Effector CD8-positive, alpha-beta T cell (primary cell): ENCODE measurements at regions not wholly inside any gene's neighbourhood (a gene's known extent, or its start where the extent isn't known, plus 50 kb on each side); places are given as distances from the start of the nearest gene placed in this dataset.

ENCODE experiments used
- DNase-seq: peaks from one replicate; lab custom pipeline; 2025; lab: John Stamatoyannopoulos, UW

DNA sequence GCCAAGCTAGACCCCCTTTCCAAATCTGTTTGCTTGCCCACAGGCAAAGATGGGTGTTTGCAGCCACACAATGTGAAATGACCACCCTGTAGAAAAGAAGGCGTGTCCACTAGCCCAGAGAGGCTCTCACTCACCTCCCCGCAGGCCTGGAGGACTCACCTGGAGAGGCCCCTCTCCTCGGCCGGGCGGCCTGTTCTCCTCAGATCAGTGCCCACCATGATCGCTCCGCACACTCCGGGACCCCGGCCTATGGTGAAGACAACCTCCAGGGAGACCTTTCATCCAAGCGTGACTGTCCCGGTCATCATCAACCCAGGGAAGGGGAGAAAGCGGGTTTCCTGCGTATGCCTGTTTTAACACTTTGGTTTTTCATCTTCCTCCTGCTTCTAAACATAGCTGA, 328.7 kb upstream of the SALL3 start:
- no peak for DNase-seq

DNA sequence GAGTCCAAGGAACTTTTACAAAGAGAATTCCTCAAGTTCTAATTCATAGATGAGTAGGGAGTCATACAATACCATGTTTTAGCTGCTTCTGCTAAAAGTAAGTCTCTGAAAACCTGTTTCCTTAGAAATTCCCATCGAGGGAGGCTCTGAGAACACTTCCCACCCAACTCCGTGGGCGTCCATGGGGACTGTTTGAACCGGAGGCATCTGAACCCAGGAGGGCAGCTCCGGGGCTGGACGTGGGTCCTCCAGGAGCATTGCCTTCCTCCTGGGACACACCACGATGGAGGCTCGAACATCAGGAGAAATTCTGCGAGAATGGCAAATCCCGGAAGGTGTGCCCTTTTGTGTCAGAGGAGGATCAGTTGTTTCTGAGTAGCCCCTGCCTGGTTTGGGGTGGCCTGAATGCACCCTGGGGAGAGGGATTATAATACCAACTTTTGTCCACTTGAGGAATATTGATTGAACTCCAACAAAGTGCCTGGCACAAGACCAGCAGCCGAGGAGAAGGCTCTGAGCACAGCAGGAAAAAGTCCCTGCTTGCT, 327.5 kb upstream of the SALL3 start:
- no peak for DNase-seq

DNA sequence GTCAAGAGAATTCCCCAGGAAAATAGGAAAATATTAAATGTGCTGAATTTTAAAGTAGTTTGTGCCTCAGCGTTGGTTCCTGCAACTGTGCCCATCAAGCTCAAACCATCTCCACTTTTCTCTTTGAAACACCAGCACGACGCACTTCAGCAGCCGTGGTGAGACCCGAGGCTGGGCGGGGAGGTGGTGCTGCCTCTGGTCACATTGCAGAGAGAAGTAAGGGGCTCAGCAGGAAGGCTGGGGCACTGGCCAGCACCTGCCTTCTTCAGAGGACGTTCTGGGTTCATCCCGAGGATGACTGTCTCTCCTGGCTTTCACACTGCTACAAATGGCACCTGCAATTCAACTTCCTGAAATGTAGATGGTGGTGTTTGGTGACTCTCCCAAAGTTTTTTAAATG, 323.7 kb upstream of the SALL3 start:
- DNase-seq = no peak

DNA sequence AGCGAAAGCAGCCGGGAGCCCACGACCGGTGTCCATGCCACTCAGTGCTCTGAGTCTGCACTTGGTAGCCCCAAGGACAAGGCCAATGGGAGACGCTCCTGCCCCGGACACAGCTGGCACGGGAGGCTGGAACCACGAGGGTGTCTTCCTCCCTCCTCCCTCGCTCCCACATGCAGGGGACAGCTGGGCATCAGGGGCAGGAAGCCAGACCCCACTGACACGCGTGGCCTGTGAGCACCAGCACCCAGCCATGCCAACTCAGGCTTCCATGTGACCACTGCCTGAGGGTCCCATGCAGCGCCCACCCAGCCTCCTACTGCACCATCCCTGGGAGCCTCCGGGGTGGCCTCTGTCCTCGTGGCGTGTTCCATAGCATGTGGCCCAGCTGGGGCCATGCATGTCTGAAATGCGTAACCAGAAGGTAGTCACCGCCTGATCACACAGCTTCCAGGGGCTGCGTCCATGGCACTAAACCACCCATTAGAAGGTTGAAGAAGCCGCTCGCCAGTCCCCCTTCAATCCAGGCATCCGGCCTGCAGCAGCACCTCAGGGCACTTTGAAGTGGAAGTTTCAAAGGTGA, 323.2 kb upstream of the SALL3 start:
- no peak for DNase-seq

DNA sequence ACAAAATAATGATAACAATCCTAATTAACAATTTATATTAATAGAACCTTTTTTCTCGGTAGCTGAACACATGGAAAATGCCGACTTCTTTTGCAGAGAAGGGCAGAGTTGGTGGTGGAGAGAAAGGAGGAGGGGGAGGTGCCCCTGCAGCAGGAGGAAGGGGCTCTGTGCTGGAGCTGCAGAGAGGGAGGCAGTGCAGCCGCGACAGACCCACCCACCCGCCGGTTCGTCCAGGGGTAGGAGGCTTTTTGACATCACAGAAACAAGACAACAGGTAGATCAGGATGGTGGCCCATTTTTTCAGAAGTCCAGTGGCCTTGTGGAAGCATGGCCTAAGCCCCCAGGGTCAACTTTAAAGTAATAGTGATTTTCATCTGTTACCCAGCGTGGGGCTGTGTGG, 321.1 kb upstream of the SALL3 start:
- DNase-seq = no peak

DNA sequence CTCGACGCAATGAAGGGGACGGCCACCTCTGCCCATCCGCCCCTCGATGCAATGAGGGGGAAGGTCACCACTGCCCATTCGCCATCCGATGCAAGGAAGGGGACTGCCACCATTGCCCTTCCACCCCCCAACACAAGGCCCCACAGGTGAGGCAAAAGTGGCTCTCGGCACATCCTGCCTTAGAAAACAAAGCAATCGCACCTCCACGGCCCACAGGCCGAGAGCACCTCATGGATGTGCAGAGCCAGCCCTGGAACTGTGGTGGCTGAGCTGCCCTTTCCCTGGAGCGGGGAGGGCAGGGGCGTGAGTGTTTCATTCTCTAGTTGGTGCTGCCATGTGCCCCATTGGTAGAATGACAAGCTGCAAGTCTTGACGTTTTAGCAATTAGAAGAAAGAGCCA, 320.6 kb upstream of the SALL3 start:
- DNase-seq = no peak

- DNase-seq = no peak
Observed at GRCh38 chr18:78659748-78660147, 319.9 kb upstream of the SALL3 start.

- no peak for DNase-seq
Observed at GRCh38 chr18:78660311-78660710, 319.3 kb upstream of the SALL3 start.

DNA sequence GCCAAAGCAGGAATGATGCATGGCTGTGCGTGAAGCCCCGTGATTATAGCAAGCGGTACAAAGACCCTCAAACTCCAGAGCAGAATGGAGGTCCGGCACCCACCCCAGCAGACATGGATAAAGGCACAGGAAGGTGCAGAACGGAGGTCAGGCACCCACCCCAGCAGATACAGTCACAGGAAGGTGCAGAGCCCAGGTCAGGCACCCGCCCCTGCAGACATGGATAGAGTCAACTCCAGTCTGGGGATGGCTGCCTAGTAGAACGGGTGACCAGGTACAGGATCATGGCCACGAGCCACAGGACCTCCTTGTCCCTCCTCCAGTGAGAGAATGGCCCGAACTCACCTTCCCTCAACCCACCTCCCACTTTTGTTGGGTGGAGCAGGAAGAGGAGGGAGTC, 318.3 kb upstream of the SALL3 start:
- no peak for DNase-seq

DNA sequence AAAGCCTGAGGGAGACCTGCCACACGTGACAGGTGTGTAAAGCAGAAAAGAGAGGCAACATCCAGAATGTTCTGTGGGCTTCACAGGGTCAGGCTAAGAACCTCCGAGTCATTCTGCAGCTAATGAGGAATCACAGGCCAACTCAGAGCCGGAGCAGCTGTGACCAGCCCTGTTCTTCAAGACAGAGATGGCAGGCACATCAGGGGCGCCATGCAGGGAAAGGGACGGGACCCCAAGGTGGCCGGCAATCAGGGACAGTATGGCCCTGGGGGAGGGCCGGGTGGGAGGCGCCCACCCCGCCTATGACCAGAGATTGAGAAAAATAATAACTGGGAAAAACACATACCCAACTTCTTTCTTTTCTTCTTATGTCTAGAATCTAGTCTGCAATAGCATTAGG, 316.7 kb upstream of the SALL3 start:
- no peak for DNase-seq

DNA sequence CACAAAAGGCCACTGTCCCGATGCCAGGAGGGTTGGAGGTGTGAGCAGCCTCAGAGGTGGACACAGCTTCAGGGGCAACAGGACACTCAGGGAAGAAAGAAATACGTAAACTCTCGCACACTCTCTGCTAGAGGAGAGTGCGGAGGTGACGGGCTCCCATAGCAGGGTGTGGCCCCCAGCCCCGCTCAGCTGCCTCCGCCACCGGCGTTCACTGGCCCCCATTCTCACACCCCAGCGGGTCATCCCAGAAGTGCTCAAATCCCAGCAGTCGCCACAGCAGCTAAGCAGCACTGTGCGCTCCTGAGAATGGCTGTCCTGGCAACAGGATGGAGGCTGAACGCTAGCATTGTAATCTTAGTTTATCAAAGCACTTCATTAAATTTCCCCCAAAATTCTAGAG, 315.6 kb upstream of the SALL3 start:
- no peak for DNase-seq

GRCh38 chr18:78664848-78665247, 314.8 kb upstream of the SALL3 start:
- DNase-seq = no peak

DNA sequence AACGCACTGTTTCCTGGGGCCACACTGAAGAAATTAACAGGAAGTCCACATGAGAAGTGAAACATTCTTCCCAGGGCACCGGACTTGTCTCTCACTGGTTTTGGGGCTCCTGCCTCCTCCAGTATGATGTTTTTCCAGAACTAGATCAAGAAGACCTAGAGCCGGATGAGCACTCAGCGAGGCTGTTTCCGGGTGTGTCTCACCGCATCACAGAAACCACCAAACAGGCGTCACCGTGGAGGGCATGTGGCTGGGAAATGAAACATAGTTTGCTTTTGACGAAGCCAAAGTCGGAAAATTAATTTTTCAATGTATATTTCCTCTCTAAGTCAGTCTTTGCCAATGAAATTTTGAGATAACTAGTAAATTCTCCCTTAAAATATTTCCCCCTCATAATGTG, 314.0 kb upstream of the SALL3 start:
- DNase-seq = no peak

GRCh38 chr18:78666666-78667335, 312.8 kb upstream of the SALL3 start:
- no peak for DNase-seq

GRCh38 chr18:78670778-78671391, 308.7 kb upstream of the SALL3 start:
- DNase-seq = no peak

GRCh38 chr18:78671551-78671950, 308.1 kb upstream of the SALL3 start:
- DNase-seq = no peak

GRCh38 chr18:78672862-78673446, 306.7 kb upstream of the SALL3 start:
- DNase-seq = no peak

- no peak for DNase-seq
Observed at GRCh38 chr18:78673516-78674321, 305.9 kb upstream of the SALL3 start.

GRCh38 chr18:78675231-78675630, 304.4 kb upstream of the SALL3 start:
- DNase-seq = no peak

GRCh38 chr18:78676622-78677482, 302.8 kb upstream of the SALL3 start:
- no peak for DNase-seq
